K562 (cell line): ENCODE measurements at regions not wholly inside any gene's neighbourhood (a gene's known extent, or its start where the extent isn't known, plus 50 kb on each side); places are given as distances from the start of the nearest gene placed in this dataset.

ENCODE experiments used
- ATAC-seq: fragments of 200-7000 bp; cut with Tn5 transposase; 3 replicates; pipeline ENCODE4 v1.9.1; 2020; ENCODE audit warnings: moderate library complexity
- BruUV-seq: library from RNA; stranded (reverse); fragments of 400-500 nt; replicated peaks from 2 replicates; lab custom pipeline; 2021; lab: Mats Ljungman, UMichigan
- CTCF ChIA-PET: fragments of 300-600 bp; formaldehyde crosslinking; extraction: SDS; loops from one replicate; lab custom pipeline; 2021; ENCODE audit warnings: low intra/inter-chr PET ratio; lab: Yijun Ruan, JAX
- POLR2A ChIA-PET: fragments of 300-600, 350-650 bp; sonication (Branson Sonifier 250); formaldehyde crosslinking; extraction: SDS; loops from one replicate; lab custom pipeline; 2021; ENCODE audit warnings: antibody characterized with exemption, inconsistent platforms; lab: Yijun Ruan, JAX
- DNase-seq, 4 experiments: peaks; one replicate each; pipeline versions ENCODE4 v3.0.0 to v3.0.0-alpha.2; 2011 to 2018; ENCODE audit warnings: low spot score in 3 of 4, mixed read lengths in 3 of 4; ENCODE audit errors: extremely low read depth in 1 of 4
- FAIRE-seq: peaks from 2 replicates; lab custom pipeline; 2011; peaks lifted over from hg19 to GRCh38; lab: Jason Lieb, UNC
- H2AFZ ChIP-seq: 2 replicates; pipeline ENCODE4 v1.6.0; 2011; ENCODE audit warnings: low read depth, low read length, control low read depth, inconsistent platforms
- H3K27ac ChIP-seq: fragments of 200-600 bp; 3 replicates; pipeline ENCODE4 v1.8.0; 2011; ENCODE audit warnings: low read depth, mild to moderate bottlenecking, control low read depth, inconsistent platforms, low read length, moderate library complexity, mixed read lengths; ENCODE audit errors: extremely low read depth
- H3K27me3 ChIP-seq, 2 experiments: fragments of 300-600 bp in 1 of 2; 2 replicates in 1 of 2; 3 replicates in 1 of 2; pipeline versions ENCODE4 v1.6.0 to v1.8.0; 2011; ENCODE audit warnings: inconsistent platforms in 2 of 2, low read length in 2 of 2, mild to moderate bottlenecking in 1 of 2, mixed read lengths in 1 of 2, moderate library complexity in 1 of 2; ENCODE audit not compliant: control insufficient read depth in 2 of 2, insufficient read depth in 2 of 2
- H3K36me3 ChIP-seq: fragments of 300-600 bp; 3 replicates; pipeline ENCODE4 v1.8.0; 2011; ENCODE audit warnings: mild to moderate bottlenecking, low read length, inconsistent platforms; ENCODE audit not compliant: control insufficient read depth, insufficient read depth
- H3K4me1 ChIP-seq, 2 experiments: fragments of 200-600 bp in 1 of 2; replicated peaks in 1 of 2; 2 replicates in 1 of 2; 3 replicates in 1 of 2; pipeline versions ENCODE4 v1.5.1 to v1.8.0; 2011; ENCODE audit warnings: inconsistent platforms in 2 of 2, low read length in 2 of 2, mild to moderate bottlenecking in 1 of 2, mixed read lengths in 1 of 2, moderate library complexity in 1 of 2; ENCODE audit not compliant: control insufficient read depth in 2 of 2, insufficient read depth in 2 of 2
- H3K4me2 ChIP-seq: 2 replicates; pipeline ENCODE4 v1.6.1; 2011; ENCODE audit warnings: low read length, control low read depth, inconsistent platforms, mixed read lengths; ENCODE audit not compliant: insufficient read depth
- H3K4me3 ChIP-seq: fragments of 200-600 bp; sonication (generic), shearing (Covaris generic); 2 replicates; pipeline ENCODE4 v1.5.1; 2016; ENCODE audit warnings: control low read depth, inconsistent platforms
- H3K79me2 ChIP-seq: fragments of 200-600 bp; 3 replicates; pipeline ENCODE4 v1.8.0; 2011; ENCODE audit warnings: low read length, inconsistent platforms; ENCODE audit not compliant: control insufficient read depth, insufficient read depth
- H3K9ac ChIP-seq, 2 experiments: 2 replicates each; pipeline versions ENCODE4 v1.6.0 to v1.6.1; 2011; ENCODE audit warnings: low read depth in 2 of 2, low read length in 2 of 2, control low read depth in 1 of 2, inconsistent platforms in 1 of 2, mild to moderate bottlenecking in 1 of 2, mixed read lengths in 1 of 2; ENCODE audit not compliant: insufficient read depth in 1 of 2
- H3K9me1 ChIP-seq: one replicate; pipeline ENCODE4 v1.6.0; 2011; ENCODE audit warnings: inconsistent platforms, mild to moderate bottlenecking, low read length, moderate library complexity; ENCODE audit not compliant: control insufficient read depth, insufficient read depth
- H3K9me3 ChIP-seq: replicated peaks from 2 replicates; pipeline ENCODE4 v1.5.1; 2011; ENCODE audit warnings: low read depth, low read length, inconsistent platforms; ENCODE audit not compliant: control insufficient read depth, insufficient read depth
- H4K20me1 ChIP-seq: replicated peaks from 2 replicates; pipeline ENCODE4 v1.6.1; 2011; ENCODE audit warnings: low read length, inconsistent platforms, mixed read lengths; ENCODE audit not compliant: control insufficient read depth, insufficient read depth
- ARID1B ChIP-seq: fragments of 450-650 bp; IDR thresholded peaks from 2 replicates; pipeline ENCODE4 v1.6.1; 2016; ENCODE audit warnings: antibody characterized with exemption, mild to moderate bottlenecking, inconsistent platforms
- CBFA2T3 ChIP-seq: fragments of 450-650 bp; IDR thresholded peaks from 2 replicates; pipeline ENCODE4 v1.6.1; 2017
- CEBPG ChIP-seq, 3 experiments: fragments of 200-800 bp in 1 of 3; sonication (Bioruptor generic) in 1 of 3; sonication (generic) in 1 of 3; formaldehyde crosslinking in 1 of 3; IDR thresholded peaks in 2 of 3; conservative IDR thresholded peaks in 1 of 3; 2 replicates each; pipeline versions ENCODE4 v1.6.1 to v1.8.0; 2016 to 2022; ENCODE audit warnings: missing compliant biosample characterization in 2 of 3, missing genetic modification characterization in 2 of 3, mild to moderate bottlenecking in 1 of 3, missing genetic modification reagents in 1 of 3
- CXXC5 ChIP-seq: fragments of 250-450 bp; sonication (Bioruptor Pico); IDR thresholded peaks from 2 replicates; pipeline ENCODE4 v1.8.0; 2022; ENCODE audit warnings: inconsistent platforms, mild to moderate bottlenecking, moderate library complexity
- TAL1 ChIP-seq: fragments of 450-650 bp; IDR thresholded peaks from 2 replicates; pipeline ENCODE4 v1.6.1; 2016; ENCODE audit warnings: mild to moderate bottlenecking
- TEAD4 ChIP-seq, 2 experiments: sonication (generic) in 1 of 2; formaldehyde crosslinking in 1 of 2; IDR thresholded peaks; 2 replicates each; pipeline versions ENCODE4 v1.6.1 to v1.8.0; 2012 to 2022; ENCODE audit warnings: borderline replicate concordance in 1 of 2, inconsistent platforms in 1 of 2, low read length in 1 of 2, mild to moderate bottlenecking in 1 of 2, missing genetic modification reagents in 1 of 2
- TFAM ChIP-seq: fragments of 250-450 bp; sonication (Bioruptor Pico); conservative IDR thresholded peaks from 2 replicates; pipeline ENCODE4 v1.5.0; 2021; ENCODE audit warnings: mild to moderate bottlenecking, moderate library complexity
- ZBTB26 ChIP-seq: fragments of 450-650 bp; formaldehyde crosslinking; IDR thresholded peaks from 2 replicates; pipeline ENCODE4 v1.4.0; 2022; ENCODE audit warnings: missing genetic modification characterization
- ZNF134 ChIP-seq: fragments of 250-450 bp; sonication (Bioruptor Pico); conservative IDR thresholded peaks from 2 replicates; pipeline ENCODE4 v1.4.0; 2020
- ZNF766 ChIP-seq: fragments of 200-800 bp; sonication (Bioruptor generic); conservative IDR thresholded peaks from 2 replicates; pipeline ENCODE4 v1.6.1; 2016; ENCODE audit warnings: missing genetic modification characterization, missing compliant biosample characterization
- WGBS: fragments of 100-300 bp; shearing (Covaris generic); methylation state at CpG from one replicate; pipeline ENCODE4 v1.1.6; 2016; ENCODE audit warnings: low coverage, mixed read lengths; ENCODE audit not compliant: insufficient coverage; ENCODE audit errors: missing lambda C conversion rate; 5-methylcytosine and 5-hydroxymethylcytosine counted together
- in situ Hi-C: fragments of 300-500 bp; cut with MboI; formaldehyde crosslinking; loops from 4 replicates; pipeline ENCODE4 v1.15.0; 2018; ENCODE audit warnings: inconsistent platforms, mixed read lengths
- intact Hi-C: fragments of 100-400 bp; cut with micrococcal nuclease; formaldehyde crosslinking; loops from 2 replicates; pipeline ENCODE4 v1.14.2; 2022
- TF ChIP-seq, protein P1 (sequence below), 2 experiments: fragments of 150-350 bp in 1 of 2; IDR thresholded peaks; 2 replicates each; pipeline ENCODE4 v1.6.1; 2012 to 2016; ENCODE audit warnings: low read depth in 2 of 2, low read length in 2 of 2, mild to moderate bottlenecking in 1 of 2, moderate library complexity in 1 of 2

- no TSS peak for BruUV-seq
- intact Hi-C loops = no loop called here
- no peaks in the 10 kb centered on the region for H3K9me1 ChIP-seq
- FAIRE-seq = no peak
- no peak overlapping the region for H3K4me2 ChIP-seq
- H3K27ac ChIP-seq = no peak overlapping the region
- in situ Hi-C loops = no loop called here
- no peak overlapping the region for H2AFZ ChIP-seq
- H3K4me3 ChIP-seq = no peak overlapping the region
- no peaks in the 10 kb centered on the region for H3K27me3 ChIP-seq
- no peaks in the 10 kb centered on the region for H3K36me3 ChIP-seq
- H4K20me1 ChIP-seq = no peaks in the 10 kb centered on the region
- TF ChIP-seq TFAM (no peak), TEAD4 (IDR thresholded peaks at IDR 0.05; ENCODE audit: low read length) (0 out of 2 replicates have a peak, but pooled peaks have one; percentile 55), TEAD4 (CRISPR knock-in tag; IDR thresholded peaks at IDR 0.05; ENCODE audit: borderline replicate concordance) (no peak), CEBPG (CRISPR knock-in tag; IDR thresholded peaks at IDR 0.05) (no peak), CEBPG (tag; conservative IDR thresholded peaks at IDR 0.05 in 1 of 2, IDR thresholded peaks at IDR 0.05 in 1 of 2) (0 out of 4 replicates have a peak, but pooled peaks of 1 of the 2 experiments have one; percentile 6), CXXC5 (CRISPR knock-in tag) (peak; percentile 64), ARID1B (peak; percentile 40; the same call in 1 of the 2 replicates), ZNF134 (no peak), CBFA2T3 (peak; percentile 53), TAL1 (peak; percentile 27), ZBTB26 (CRISPR knock-in tag) (no peak), ZNF766 (CRISPR knock-in tag) (peak; percentile 45; the same call in 1 of the 2 replicates)
- TF ChIP-seq, protein P1, sequence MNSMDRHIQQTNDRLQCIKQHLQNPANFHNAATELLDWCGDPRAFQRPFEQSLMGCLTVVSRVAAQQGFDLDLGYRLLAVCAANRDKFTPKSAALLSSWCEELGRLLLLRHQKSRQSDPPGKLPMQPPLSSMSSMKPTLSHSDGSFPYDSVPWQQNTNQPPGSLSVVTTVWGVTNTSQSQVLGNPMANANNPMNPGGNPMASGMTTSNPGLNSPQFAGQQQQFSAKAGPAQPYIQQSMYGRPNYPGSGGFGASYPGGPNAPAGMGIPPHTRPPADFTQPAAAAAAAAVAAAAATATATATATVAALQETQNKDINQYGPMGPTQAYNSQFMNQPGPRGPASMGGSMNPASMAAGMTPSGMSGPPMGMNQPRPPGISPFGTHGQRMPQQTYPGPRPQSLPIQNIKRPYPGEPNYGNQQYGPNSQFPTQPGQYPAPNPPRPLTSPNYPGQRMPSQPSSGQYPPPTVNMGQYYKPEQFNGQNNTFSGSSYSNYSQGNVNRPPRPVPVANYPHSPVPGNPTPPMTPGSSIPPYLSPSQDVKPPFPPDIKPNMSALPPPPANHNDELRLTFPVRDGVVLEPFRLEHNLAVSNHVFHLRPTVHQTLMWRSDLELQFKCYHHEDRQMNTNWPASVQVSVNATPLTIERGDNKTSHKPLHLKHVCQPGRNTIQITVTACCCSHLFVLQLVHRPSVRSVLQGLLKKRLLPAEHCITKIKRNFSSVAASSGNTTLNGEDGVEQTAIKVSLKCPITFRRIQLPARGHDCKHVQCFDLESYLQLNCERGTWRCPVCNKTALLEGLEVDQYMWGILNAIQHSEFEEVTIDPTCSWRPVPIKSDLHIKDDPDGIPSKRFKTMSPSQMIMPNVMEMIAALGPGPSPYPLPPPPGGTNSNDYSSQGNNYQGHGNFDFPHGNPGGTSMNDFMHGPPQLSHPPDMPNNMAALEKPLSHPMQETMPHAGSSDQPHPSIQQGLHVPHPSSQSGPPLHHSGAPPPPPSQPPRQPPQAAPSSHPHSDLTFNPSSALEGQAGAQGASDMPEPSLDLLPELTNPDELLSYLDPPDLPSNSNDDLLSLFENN (IDR thresholded peaks at IDR 0.05; ENCODE audit: low read depth in 2 of 2, low read length in 2 of 2) = no peak
- no peaks in the 10 kb centered on the region for H3K79me2 ChIP-seq
- POLR2A ChIA-PET = interaction anchor here (0.6 to 1.9 kb wide), 3 partner anchors 13 to 535 kb away, joined by 3 to 5 read pairs (median 3); no protein-coding TSS in a partner anchor
- ATAC-seq = no peak; the same call in 2 of the 3 replicates
- H3K9me3 ChIP-seq = no peaks in the 10 kb centered on the region
- H3K9ac ChIP-seq = no peak overlapping the region
- H3K4me1 ChIP-seq = peaks cover 0 to 5% of the 10 kb centered on the region in 2 experiments; a peak in 1 of 5 replicates
- no peak for DNase-seq
- CTCF ChIA-PET = no interaction called here
- WGBS = 42% methylated on average over 17 of the region's 25 CpGs
Observed at GRCh38 chr4:159420162-159421057, 317.5 kb downstream of the RAPGEF2 start.
